ENCODE measurements at regions not wholly inside any gene's neighbourhood (a gene's known extent, or its start where the extent isn't known, plus 50 kb on each side); places are given as distances from the start of the nearest gene placed in this dataset.
"Not testable (repeated sequence)": the region's sequence is repeated elsewhere in the genome, so short reads cannot be mapped to it uniquely, and the experiment has no call there.

- TF ChIP-seq, protein P1, sequence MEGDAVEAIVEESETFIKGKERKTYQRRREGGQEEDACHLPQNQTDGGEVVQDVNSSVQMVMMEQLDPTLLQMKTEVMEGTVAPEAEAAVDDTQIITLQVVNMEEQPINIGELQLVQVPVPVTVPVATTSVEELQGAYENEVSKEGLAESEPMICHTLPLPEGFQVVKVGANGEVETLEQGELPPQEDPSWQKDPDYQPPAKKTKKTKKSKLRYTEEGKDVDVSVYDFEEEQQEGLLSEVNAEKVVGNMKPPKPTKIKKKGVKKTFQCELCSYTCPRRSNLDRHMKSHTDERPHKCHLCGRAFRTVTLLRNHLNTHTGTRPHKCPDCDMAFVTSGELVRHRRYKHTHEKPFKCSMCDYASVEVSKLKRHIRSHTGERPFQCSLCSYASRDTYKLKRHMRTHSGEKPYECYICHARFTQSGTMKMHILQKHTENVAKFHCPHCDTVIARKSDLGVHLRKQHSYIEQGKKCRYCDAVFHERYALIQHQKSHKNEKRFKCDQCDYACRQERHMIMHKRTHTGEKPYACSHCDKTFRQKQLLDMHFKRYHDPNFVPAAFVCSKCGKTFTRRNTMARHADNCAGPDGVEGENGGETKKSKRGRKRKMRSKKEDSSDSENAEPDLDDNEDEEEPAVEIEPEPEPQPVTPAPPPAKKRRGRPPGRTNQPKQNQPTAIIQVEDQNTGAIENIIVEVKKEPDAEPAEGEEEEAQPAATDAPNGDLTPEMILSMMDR (IDR thresholded peaks at IDR 0.05; ENCODE audit: unreplicated experiment) = no peak
- Mint-ChIP-seq H3K4me1 (peaks cover 21% of the 10 kb centered on the region), H3K27me3 (ENCODE audit: low read depth) (no peaks in the 10 kb centered on the region), H3K36me3 (no peaks in the 10 kb centered on the region), H3K4me3 (no peak overlapping the region), H3K27ac (peak overlapping the region; percentile 1), H3K9me3 (peaks cover 15% of the 10 kb centered on the region)
- no peak for DNase-seq (ENCODE audit: low spot score in 2 of 2, unreplicated experiment in 2 of 2)
These were observed 227.3 kb upstream of the RSPO3 start for GRCh38 chr6:126891158-126891557.

DNA sequence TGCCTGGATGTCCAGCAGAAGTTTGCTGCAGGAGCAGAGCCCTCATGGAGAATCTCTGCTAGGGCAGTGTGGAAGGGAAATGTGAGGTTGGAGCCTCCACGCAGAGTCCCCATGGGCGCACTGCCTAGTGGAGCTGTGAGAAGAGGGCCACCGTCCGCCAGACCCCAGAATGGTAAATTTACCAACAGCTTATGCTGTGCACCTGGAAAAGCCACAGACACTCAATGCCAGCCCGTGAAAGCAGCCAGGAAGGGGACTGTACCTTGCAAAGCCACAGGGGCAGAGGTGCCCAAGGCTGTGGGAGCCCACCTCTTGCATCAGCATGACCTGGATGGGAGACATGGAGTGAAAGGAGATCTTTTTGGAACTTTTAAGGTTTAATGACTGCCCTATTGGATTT lies 225.6 kb upstream of the RSPO3 start:
- not testable (repeated sequence) for H3K27ac Mint-ChIP-seq; H3K36me3 Mint-ChIP-seq; DNase-seq (ENCODE audit: low spot score in 2 of 2, unreplicated experiment in 2 of 2); H3K27me3 Mint-ChIP-seq (ENCODE audit: low read depth); H3K4me3 Mint-ChIP-seq
- Mint-ChIP-seq H3K4me1 (peaks cover 15% of the 10 kb centered on the region), H3K9me3 (peaks cover 15% of the 10 kb centered on the region)

DNA sequence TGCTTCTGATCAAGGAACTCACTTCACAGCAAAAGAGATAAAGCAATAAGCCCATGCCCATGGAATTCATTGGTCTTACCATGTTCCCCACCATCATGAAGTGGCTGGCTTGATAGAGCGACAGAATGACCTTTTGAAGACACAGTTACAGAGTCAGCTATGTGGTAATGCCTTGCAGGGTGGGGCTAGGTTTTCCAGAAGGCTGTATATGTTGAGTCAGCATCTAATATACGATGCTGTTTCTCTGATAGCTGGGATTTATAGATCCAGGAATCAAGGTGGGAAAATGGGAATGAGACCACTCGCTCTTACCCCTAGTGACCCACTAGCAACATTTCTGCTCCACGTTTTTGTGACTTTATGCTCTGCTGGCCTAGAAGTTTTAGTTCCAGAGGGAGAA lies 220.7 kb upstream of the RSPO3 start:
- Mint-ChIP-seq H3K4me1 (peaks cover 5% of the 10 kb centered on the region), H3K27me3 (ENCODE audit: low read depth) (no peaks in the 10 kb centered on the region), H3K4me3 (no peak overlapping the region), H3K27ac (no peak overlapping the region), H3K9me3 (peaks cover 4% of the 10 kb centered on the region), H3K36me3 (no peaks in the 10 kb centered on the region)
- TF ChIP-seq, protein P1 (IDR thresholded peaks at IDR 0.05; ENCODE audit: unreplicated experiment) = no peak
- no peak for DNase-seq (ENCODE audit: low spot score in 2 of 2, unreplicated experiment in 2 of 2)

GRCh38 chr6:126904176-126904575 lies 214.3 kb upstream of the RSPO3 start:
- DNase-seq (ENCODE audit: low spot score in 2 of 2, unreplicated experiment in 2 of 2) = no peak
- no peaks in the 10 kb centered on the region for H3K36me3 Mint-ChIP-seq

DNA sequence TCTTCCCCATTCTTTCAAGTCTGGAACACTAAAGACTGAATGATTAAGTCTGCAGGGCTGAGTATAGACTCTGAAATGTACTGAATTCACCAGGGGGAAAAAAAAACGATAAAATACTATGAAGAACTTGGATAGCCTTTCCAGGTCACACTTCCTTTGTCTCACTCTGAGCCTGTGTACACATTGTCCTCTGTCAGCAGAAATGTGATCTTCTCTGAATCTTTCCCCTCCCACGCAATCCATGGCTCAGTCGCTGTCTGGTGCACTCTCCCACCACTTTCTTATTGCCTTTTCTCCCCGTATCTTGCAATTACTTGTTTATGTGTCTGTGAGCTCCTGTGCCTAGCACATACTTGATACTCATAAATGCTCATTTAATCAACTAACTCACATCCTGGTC lies 212.6 kb upstream of the RSPO3 start:
- H3K36me3 Mint-ChIP-seq = peaks cover 3% of the 10 kb centered on the region
- H3K4me3 Mint-ChIP-seq = no peak overlapping the region
- no peak for DNase-seq (ENCODE audit: low spot score in 2 of 2, unreplicated experiment in 2 of 2)
- peaks cover 6% of the 10 kb centered on the region for H3K9me3 Mint-ChIP-seq
- TF ChIP-seq, protein P1 (IDR thresholded peaks at IDR 0.05; ENCODE audit: unreplicated experiment) = no peak
- no peaks in the 10 kb centered on the region for H3K27me3 Mint-ChIP-seq (ENCODE audit: low read depth)
- no peak overlapping the region for H3K27ac Mint-ChIP-seq
- H3K4me1 Mint-ChIP-seq = peaks cover 12% of the 10 kb centered on the region

More at GRCh38 chr6:126904176-126904575, 214.3 kb upstream of the RSPO3 start:
- H3K9me3 Mint-ChIP-seq = no peaks in the 10 kb centered on the region
- no peaks in the 10 kb centered on the region for H3K27me3 Mint-ChIP-seq (ENCODE audit: low read depth)
- H3K4me1 Mint-ChIP-seq = peaks cover 12% of the 10 kb centered on the region
- TF ChIP-seq, protein P1 (IDR thresholded peaks at IDR 0.05; ENCODE audit: unreplicated experiment) = no peak
- H3K27ac Mint-ChIP-seq = no peak overlapping the region
- no peak overlapping the region for H3K4me3 Mint-ChIP-seq

- H3K4me3 Mint-ChIP-seq = no peak overlapping the region
- H3K27me3 Mint-ChIP-seq (ENCODE audit: low read depth) = no peaks in the 10 kb centered on the region
- TF ChIP-seq, protein P1 (IDR thresholded peaks at IDR 0.05; ENCODE audit: unreplicated experiment) = no peak
- H3K36me3 Mint-ChIP-seq = peaks cover 3% of the 10 kb centered on the region
- H3K9me3 Mint-ChIP-seq = peaks cover 15% of the 10 kb centered on the region
- H3K4me1 Mint-ChIP-seq = peaks cover 7% of the 10 kb centered on the region
- no peak overlapping the region for H3K27ac Mint-ChIP-seq
- no peak for DNase-seq (ENCODE audit: low spot score in 2 of 2, unreplicated experiment in 2 of 2)
These were observed 211.2 kb upstream of the RSPO3 start for GRCh38 chr6:126907312-126907711.

Data from mesothelial cell of epicardium (in vitro differentiated cells).